ENCODE measurements at regions not wholly inside any gene's neighbourhood (a gene's known extent, or its start where the extent isn't known, plus 50 kb on each side); places are given as distances from the start of the nearest gene placed in this dataset.
A peak's percentile ranks its signal among the peaks of the same experiment; 100 is the strongest.

DNA sequence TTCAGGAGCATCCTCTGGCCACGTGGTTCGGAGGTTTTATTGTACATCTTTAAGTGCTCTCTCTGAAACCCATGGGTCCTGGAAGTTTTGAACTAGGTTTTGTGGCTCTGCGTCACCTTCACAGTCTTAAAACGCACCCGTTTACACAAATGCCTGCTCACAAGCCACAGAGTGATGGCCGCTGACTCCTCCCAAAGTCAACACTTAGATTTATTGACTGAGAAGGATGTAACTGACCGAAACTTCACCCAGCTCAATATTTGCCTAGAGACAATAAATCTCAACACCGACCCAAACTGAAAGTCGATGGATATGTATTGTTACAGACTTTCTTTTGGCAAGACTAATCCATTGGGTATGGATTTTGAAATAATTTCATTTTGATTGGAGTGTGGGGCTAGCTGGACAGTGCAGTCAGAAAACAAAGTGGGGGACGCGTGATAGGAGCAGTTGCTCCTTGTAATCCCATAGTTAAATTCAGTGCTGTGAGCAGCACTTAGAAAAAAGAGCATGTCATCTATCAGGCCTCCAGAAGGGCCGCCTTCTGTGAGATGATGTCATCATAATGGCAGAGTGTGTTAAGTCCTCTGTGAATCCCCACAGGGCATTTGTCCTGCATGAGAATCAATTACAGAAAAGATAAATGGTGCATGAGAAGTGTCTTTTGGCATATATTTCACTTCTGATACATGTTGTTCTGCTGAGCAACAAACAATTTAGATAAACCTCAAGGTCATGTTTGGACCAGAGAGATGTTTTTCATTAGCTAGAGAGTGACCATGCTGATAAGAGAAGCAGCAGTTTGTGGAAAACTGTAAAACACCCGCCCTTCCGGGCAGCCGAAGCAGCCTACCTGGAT lies 183.7 kb downstream of the INO80D start:
- no peak for DNase-seq

DNA sequence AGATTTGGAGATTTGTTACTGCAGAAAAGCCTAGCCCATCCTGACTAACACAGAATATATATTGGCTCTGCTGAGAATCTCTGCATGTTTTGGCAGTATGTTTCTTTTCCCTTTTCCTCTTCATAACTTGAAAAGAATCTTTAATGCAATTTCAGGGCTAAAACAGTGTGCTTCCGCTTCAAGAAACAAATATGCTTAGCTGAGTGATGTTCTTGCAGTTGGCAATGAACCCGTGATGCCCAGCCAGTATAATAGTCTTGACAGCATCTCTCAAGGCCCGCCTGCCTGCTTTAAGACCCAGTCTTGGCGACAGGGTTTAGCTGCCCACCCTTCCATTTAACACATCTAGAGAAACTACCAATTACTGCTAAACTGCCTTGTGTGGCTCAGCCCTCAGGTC lies 184.5 kb downstream of the INO80D start:
- no peak for DNase-seq

- no peak for DNase-seq
Observed at GRCh38 chr2:205898744-205899143, 187.2 kb downstream of the INO80D start.

- peak in 1 of 58 donors; percentile 34 for DNase-seq
Observed at GRCh38 chr2:205895981-205896655, 189.9 kb downstream of the INO80D start.

DNA sequence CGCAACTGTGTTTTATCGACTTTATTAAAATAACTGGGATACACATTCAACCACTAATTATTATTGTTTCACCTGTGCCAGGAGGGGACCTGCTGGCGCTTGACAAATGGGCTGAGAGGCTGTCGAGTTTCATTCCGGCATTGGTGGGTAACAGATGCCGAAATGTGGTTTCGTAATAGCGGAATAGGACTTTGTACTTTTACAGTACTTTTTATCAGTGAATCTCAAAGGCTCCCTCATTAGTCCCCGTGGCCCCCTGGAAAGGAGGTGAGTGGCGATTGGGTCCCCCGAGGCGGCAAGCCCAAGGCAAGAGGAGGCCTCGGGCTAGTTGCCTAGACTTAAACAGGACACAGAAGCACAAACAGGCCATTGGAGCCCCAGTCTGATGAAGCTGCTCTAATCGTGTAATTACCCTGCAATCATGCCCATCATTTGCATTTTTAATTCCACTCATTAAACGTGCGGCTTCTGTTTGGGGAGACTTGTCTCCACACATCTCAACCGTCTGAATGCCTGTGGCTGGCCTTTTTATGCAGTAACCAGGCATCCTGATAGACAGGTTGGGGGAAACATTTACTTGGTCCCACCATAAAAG lies 193.2 kb downstream of the INO80D start:
- DNase-seq: no peak

- peak in 21 of 58 donors; percentile 0 to 49 (median 21) for DNase-seq
Observed at GRCh38 chr2:205892251-205892655, 193.7 kb downstream of the INO80D start.

GRCh38 chr2:205889114-205889513 lies 196.9 kb downstream of the INO80D start:
- no peak for DNase-seq

GRCh38 chr2:205887637-205888036 lies 198.3 kb downstream of the INO80D start:
- peak in 3 of 58 donors; percentile 5 to 44 (median 23) for DNase-seq

GRCh38 chr2:205885492-205886099 lies 200.4 kb downstream of the INO80D start:
- DNase-seq: peak in 51 of 58 donors; percentile 8 to 77 (median 37)

GRCh38 chr2:205883965-205884364 lies 201.7 kb downstream of the NRP2 start:
- no peak for DNase-seq

- no peak for DNase-seq
Observed at GRCh38 chr2:205882806-205883425, 200.6 kb downstream of the NRP2 start.

GRCh38 chr2:205880048-205880447 lies 197.7 kb downstream of the NRP2 start:
- DNase-seq: no peak

DNA sequence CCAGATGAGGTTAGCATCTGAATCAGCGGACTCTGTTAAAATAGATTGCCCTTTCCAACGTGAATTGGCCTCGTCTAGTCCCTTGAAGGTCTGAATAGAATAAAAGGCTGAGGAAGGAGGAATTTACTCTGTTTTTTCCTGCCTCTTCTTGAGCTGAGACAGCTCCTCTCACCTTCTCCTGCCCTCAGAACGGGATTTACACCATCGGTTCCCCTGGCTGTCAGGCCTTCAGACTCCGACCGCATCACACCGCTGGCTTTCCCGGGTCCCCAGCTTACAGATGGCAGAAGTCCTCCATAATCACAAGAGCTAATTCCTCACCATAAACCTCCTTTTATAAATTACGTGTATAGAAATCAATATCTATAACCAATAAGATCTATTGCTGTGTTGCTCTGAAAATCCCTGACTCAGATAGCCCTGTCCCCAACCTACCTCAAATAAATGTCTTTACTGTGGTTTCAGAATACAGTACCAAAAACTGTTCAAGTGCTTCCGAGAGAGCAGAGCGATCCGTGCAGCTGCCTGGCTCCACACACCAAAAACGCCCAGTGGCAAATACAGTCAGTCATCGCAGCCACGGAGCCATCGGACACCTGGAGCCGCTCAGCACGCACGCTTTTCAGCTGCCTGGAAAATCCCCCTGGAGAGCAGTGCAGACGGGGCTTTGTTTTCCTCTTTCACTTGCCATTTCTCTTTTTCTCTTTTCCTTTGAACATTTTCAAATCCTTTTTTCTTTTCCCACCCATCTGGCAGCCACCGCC lies 196.9 kb downstream of the NRP2 start:
- peak in 2 of 58 donors; percentile 13 to 20 for DNase-seq

GRCh38 chr2:205877496-205877895 lies 195.2 kb downstream of the NRP2 start:
- no peak for DNase-seq

DNA sequence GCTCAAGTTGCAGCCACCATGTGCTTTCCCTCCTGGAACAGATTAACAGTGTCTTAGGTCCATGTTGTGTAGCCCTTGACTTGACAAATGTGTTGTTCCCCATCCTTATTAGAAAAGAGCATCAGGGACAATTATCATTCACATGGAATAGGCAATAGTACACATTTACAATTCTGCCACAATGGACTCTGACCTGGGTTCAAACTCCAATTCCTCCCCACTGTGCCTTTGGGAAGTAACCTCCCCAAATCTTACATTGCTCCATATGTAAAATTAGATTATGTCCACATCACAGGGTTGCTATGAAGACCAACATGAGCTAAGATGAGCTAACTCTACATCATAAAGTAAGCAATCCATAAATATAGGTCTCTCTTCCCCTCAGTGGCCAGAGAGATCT lies 193.8 kb downstream of the NRP2 start:
- no peak for DNase-seq

GRCh38 chr2:205872716-205873115 lies 190.4 kb downstream of the NRP2 start:
- no peak for DNase-seq

DNA sequence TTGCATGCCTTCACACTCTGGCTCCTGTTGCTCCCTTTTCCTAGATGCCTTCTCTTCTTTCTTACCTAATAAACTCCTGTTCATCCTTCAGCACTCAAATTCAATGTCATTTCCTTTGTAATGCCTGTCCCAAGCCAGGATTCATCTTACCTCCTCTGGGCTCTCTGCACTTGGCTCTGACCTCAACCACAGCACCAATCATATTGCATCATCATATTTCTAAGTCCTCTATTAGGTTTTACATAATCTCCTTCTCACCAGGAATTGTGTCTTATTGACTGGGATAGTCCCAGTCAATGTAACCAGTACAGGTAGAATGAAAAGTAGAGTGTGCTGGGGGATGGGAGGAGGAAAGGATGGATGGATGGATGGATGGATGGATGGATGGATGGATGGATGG lies 187.1 kb downstream of the NRP2 start:
- DNase-seq: no peak

DNA sequence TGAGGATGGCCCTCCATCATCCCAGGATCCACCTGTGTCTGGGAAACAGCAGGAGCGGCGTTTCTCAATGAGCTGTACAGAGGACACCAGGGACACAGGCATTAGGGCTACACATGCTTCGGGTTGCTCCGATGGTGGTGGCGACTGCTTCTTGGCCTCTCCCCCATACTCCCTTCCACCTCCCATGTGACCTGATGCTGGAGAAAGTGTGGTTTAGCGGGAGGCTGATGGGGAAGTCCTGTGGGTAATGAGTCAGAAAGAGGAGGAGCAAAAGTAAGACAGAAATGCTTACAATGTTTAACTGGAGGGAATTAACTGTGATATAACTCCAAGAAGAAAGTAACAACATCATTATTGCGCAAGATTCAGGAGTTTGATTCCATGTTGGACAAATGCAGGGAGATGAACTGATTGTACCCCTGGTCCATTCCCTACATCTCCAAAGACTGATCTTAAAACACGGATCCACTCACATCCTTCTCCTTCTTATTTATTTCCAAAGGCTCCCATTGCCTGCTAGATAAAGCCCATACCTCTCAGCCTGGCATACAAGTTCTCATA lies 186.6 kb downstream of the NRP2 start:
- DNase-seq: no peak

DNA sequence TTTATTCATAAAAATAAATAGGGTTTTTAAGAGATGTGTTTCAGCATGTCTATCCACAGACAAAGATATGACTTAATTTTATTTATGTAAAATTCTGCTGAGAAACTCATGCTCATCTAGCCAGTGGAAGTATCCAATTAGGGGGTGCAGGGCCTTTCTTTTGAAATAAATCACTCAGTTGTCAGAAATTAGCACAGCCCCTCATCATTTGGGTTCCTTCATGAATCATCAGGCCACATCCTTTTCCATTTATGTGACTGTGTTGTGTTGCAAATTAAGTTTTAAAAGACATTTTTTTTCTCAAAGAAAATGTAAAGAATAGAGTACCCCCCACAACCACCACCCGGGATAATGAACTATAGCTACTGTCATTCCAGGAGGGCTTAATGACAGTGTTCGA lies 185.8 kb downstream of the NRP2 start:
- DNase-seq: no peak

- DNase-seq: no peak
Observed at GRCh38 chr2:205867371-205867770, 185.1 kb downstream of the NRP2 start.
